NT2/D1 (cell line): ENCODE measurements at regions not wholly inside any gene's neighbourhood (a gene's known extent, or its start where the extent isn't known, plus 50 kb on each side); places are given as distances from the start of the nearest gene placed in this dataset.

Source experiments
- DNase-seq: peaks from one replicate; pipeline ENCODE4 v3.0.0-alpha.2; 2011; ENCODE audit warnings: low read depth, low spot score
- H3K27me3 ChIP-seq: 2 replicates; pipeline ENCODE4 v1.6.0; 2011; ENCODE audit warnings: mild to moderate bottlenecking; ENCODE audit not compliant: insufficient read length, insufficient read depth
- H3K36me3 ChIP-seq: 2 replicates; pipeline ENCODE4 v1.6.1; 2011; ENCODE audit warnings: mild to moderate bottlenecking, low read length, mixed read lengths; ENCODE audit not compliant: insufficient read depth, insufficient read length
- H3K4me1 ChIP-seq: 2 replicates; pipeline ENCODE4 v1.5.1; 2011; ENCODE audit not compliant: insufficient read depth, insufficient read length
- H3K4me3 ChIP-seq: 2 replicates; pipeline ENCODE4 v1.5.1; 2011; ENCODE audit warnings: low read depth; ENCODE audit not compliant: insufficient read length
- H3K9ac ChIP-seq: 2 replicates; pipeline ENCODE4 v1.6.0; 2011; ENCODE audit warnings: low read depth; ENCODE audit not compliant: insufficient read length
- H3K9me3 ChIP-seq: 2 replicates; pipeline ENCODE4 v1.5.1; 2011; ENCODE audit warnings: mild to moderate bottlenecking, low read length; ENCODE audit not compliant: insufficient read depth
- SUZ12 ChIP-seq: IDR thresholded peaks from 2 replicates; pipeline ENCODE4 v1.6.1; 2011; ENCODE audit not compliant: insufficient read length, insufficient read depth; ENCODE audit errors: extremely low read depth
- YY1 ChIP-seq: IDR thresholded peaks from 2 replicates; pipeline ENCODE4 v1.6.1; 2011; ENCODE audit not compliant: insufficient read length, insufficient read depth
- ZNF274 ChIP-seq: IDR thresholded peaks from 2 replicates; pipeline ENCODE4 v1.6.1; 2011; ENCODE audit warnings: mild to moderate bottlenecking, low read depth, low read length

- Histone ChIP-seq H3K4me1 (no peaks in the 10 kb centered on the region), H3K9me3 (no peaks in the 10 kb centered on the region), H3K4me3 (no peak overlapping the region), H3K36me3 (no peaks in the 10 kb centered on the region), H3K27me3 (no peaks in the 10 kb centered on the region), H3K9ac (no peak overlapping the region)
- DNase-seq: no peak
- TF ChIP-seq ZNF274 (no peak), YY1 (no peak), SUZ12 (no peak)
These were observed 637.5 kb upstream of the MAN1A1 start for GRCh38 chr6:119986934-119987549.

GRCh38 chr6:119985952-119986736 is 636.6 kb upstream of the MAN1A1 start:
- DNase-seq: no peak
- no peak overlapping the region for H3K4me3 ChIP-seq
- no peaks in the 10 kb centered on the region for H3K4me1 ChIP-seq
- H3K36me3 ChIP-seq: no peaks in the 10 kb centered on the region
- no peaks in the 10 kb centered on the region for H3K9me3 ChIP-seq
- H3K9ac ChIP-seq: no peak overlapping the region
- no peak for TF ChIP-seq SUZ12
- no peak for TF ChIP-seq ZNF274
- TF ChIP-seq YY1: no peak
- no peaks in the 10 kb centered on the region for H3K27me3 ChIP-seq

GRCh38 chr6:119980802-119981201 is 631.2 kb upstream of the MAN1A1 start:
- Histone ChIP-seq H3K4me3 (no peak overlapping the region), H3K36me3 (no peaks in the 10 kb centered on the region), H3K9ac (no peak overlapping the region), H3K4me1 (no peaks in the 10 kb centered on the region), H3K9me3 (no peaks in the 10 kb centered on the region), H3K27me3 (no peaks in the 10 kb centered on the region)
- TF ChIP-seq ZNF274 (no peak), YY1 (no peak), SUZ12 (no peak)
- no peak for DNase-seq

DNA sequence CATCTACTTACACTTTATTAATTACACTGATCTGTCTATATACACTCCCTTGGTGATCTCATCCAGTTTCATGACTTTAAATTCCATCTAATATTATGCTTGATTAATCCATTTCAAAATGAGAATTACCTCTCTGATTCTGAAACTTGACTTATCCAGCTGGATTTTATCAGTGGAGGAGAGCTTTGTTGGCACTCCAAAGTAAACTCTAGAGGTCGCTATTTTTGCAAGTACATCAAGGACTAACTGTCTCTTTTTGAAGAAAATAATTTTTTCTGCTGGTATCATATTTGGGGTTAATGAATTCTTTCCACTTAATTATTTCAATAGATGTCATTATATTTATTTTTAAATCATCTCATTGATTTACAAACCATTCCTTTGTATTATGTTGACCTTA is 630.3 kb upstream of the MAN1A1 start:
- Histone ChIP-seq H3K9me3 (no peaks in the 10 kb centered on the region), H3K4me1 (no peaks in the 10 kb centered on the region), H3K4me3 (no peak overlapping the region), H3K27me3 (no peaks in the 10 kb centered on the region), H3K36me3 (no peaks in the 10 kb centered on the region), H3K9ac (no peak overlapping the region)
- no peak for TF ChIP-seq SUZ12
- no peak for TF ChIP-seq YY1
- no peak for TF ChIP-seq ZNF274
- DNase-seq: no peak

DNA sequence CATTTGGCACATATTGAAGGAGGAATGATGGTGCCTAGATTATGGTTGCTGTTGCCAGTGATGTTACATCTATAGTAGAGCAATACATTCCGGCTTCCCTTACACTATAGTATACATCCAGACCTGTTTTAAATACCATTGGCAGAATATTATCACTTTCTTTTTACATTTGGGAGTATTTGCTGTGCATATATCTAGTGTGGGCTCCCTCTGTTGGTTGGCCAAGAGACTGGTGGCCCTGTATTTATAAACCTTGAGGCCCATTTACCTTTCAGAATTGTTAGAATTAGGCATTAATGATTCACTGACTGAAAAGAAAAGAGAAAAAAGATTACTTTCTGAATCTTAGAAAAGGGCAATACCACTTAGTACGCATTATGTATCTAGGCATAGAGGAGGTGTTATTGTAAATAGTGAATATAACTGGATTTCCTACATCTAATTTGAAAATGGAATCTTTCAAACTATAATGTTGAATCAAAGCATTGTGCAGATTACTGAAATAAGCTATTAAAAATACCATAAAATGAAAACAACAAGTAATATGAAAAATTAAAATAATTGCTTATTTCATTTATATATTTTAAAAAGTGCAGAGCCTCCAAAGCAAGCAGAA is 628.8 kb upstream of the MAN1A1 start:
- H3K36me3 ChIP-seq: no peaks in the 10 kb centered on the region
- TF ChIP-seq SUZ12: no peak
- DNase-seq: no peak
- no peaks in the 10 kb centered on the region for H3K9me3 ChIP-seq
- no peak overlapping the region for H3K9ac ChIP-seq
- H3K27me3 ChIP-seq: no peaks in the 10 kb centered on the region
- no peaks in the 10 kb centered on the region for H3K4me1 ChIP-seq
- no peak overlapping the region for H3K4me3 ChIP-seq

- Histone ChIP-seq H3K4me1 (no peaks in the 10 kb centered on the region), H3K9me3 (no peaks in the 10 kb centered on the region), H3K9ac (no peak overlapping the region), H3K4me3 (no peak overlapping the region), H3K27me3 (no peaks in the 10 kb centered on the region), H3K36me3 (no peaks in the 10 kb centered on the region)
- TF ChIP-seq ZNF274: no peak
- no peak for TF ChIP-seq SUZ12
- no peak for TF ChIP-seq YY1
- DNase-seq: no peak
These were observed 625.0 kb upstream of the MAN1A1 start for GRCh38 chr6:119974430-119975159.

- TF ChIP-seq YY1 (no peak), ZNF274 (no peak), SUZ12 (no peak)
- Histone ChIP-seq H3K9me3 (no peaks in the 10 kb centered on the region), H3K4me1 (no peaks in the 10 kb centered on the region), H3K36me3 (no peaks in the 10 kb centered on the region), H3K4me3 (no peak overlapping the region), H3K27me3 (no peaks in the 10 kb centered on the region), H3K9ac (no peak overlapping the region)
- no peak for DNase-seq
These were observed 616.9 kb upstream of the MAN1A1 start for GRCh38 chr6:119966484-119966883.
